Spleen (tissue), 7 donors: ENCODE measurements at regions not wholly inside any gene's neighbourhood (a gene's known extent, or its start where the extent isn't known, plus 50 kb on each side); places are given as distances from the start of the nearest gene placed in this dataset.

Experiments
- CTCF ChIP-seq, 11 experiments: fragments of 200-600 bp in 7 of 11; fragments of 450-650 bp in 4 of 11; sonication (generic) in 4 of 11; IDR thresholded peaks in 8 of 11; conservative IDR thresholded peaks in 3 of 11; 1 replicate in 7 of 11; 2 replicates in 4 of 11; pipeline versions ENCODE4 v1.4.0 to v1.8.0; 2016 to 2021; ENCODE audit warnings: antibody characterized with exemption in 11 of 11, inconsistent platforms in 4 of 11, mild to moderate bottlenecking in 1 of 11
- POLR2A ChIP-seq, 3 donors: fragments of 450-650 bp; IDR thresholded peaks; one replicate each; pipeline ENCODE4 v1.5.1; 2017; ENCODE audit warnings: antibody characterized with exemption in 3 of 3, mild to moderate bottlenecking in 1 of 3
- POLR2AphosphoS5 ChIP-seq, 3 donors: sonication (generic); formaldehyde crosslinking; IDR thresholded peaks; one replicate each; pipeline ENCODE4 v1.5.1; 2017; ENCODE audit warnings: antibody characterized with exemption in 3 of 3
- donor health status: DM: no; HTN: no; CAD: no; lungs with moderate emphysema.
- donor health status: DM: no; HTN: no; CAD: no.
- donor health status: DM: no; HTN: no; CAD: no.

- TF ChIP-seq POLR2A (IDR thresholded peaks at IDR 0.05) (no peak), CTCF (IDR thresholded peaks at IDR 0.05 in 8 of 11, conservative IDR thresholded peaks at IDR 0.05 in 3 of 11) (peak in 1 of 11 experiments; percentile 10), POLR2AphosphoS5 (IDR thresholded peaks at IDR 0.05) (no peak)
These were observed 147.1 kb upstream of the GHITM start for GRCh38 chr10:83991986-83992753.
